Endothelial cell of umbilical vein (primary cell): ENCODE measurements at regions not wholly inside any gene's neighbourhood (a gene's known extent, or its start where the extent isn't known, plus 50 kb on each side); places are given as distances from the start of the nearest gene placed in this dataset. TPM values are rescaled to one million over a fixed set of nuclear protein-coding genes. Genes with fewer than 3 reads are reported as not detected.

Source experiments
- small RNA-seq: library from RNA; depleted of rRNA; stranded (forward); fragments of <200 nt; gene quantifications from one replicate; pipeline ENCODE3, GENCODE V24; 2012; ENCODE audit warnings: low replicate concordance, low read depth; ENCODE audit not compliant: insufficient read depth, insufficient read length

Small RNA genes lying in the stretch of these regions (small RNA-seq; reads per million reads assigned to genes)
- gene AC004852.1 (not detected), gene AC009945.1 (not detected), gene RF00012 (not detected), gene RF00019 (not detected)
